Effector memory CD8-positive, alpha-beta T cell (primary cell): ENCODE measurements at regions not wholly inside any gene's neighbourhood (a gene's known extent, or its start where the extent isn't known, plus 50 kb on each side); places are given as distances from the start of the nearest gene placed in this dataset.

ENCODE experiments used
- ATAC-seq: fragments of 150-1000 bp; cut with Tn5 transposase; replicated peaks from 2 replicates; pipeline ENCODE4 v1.10.0; 2021; ENCODE audit warnings: mild to moderate bottlenecking, moderate library complexity
- DNase-seq, 3 experiments: peaks; one replicate each; pipeline ENCODE4 v3.0.0; 2021
- H3K27ac Mint-ChIP-seq, 2 donors: one replicate each; pipeline ENCODE4 v1.8.0; 2022; ENCODE audit warnings: mild to moderate bottlenecking in 2 of 2, mixed read lengths in 2 of 2, moderate library complexity in 2 of 2
- H3K27me3 Mint-ChIP-seq, 2 donors: one replicate each; pipeline ENCODE4 v1.8.0; 2022; ENCODE audit warnings: mixed read lengths in 2 of 2
- H3K36me3 Mint-ChIP-seq: one replicate; pipeline ENCODE4 v1.8.0; 2022; ENCODE audit warnings: mild to moderate bottlenecking, moderate library complexity, mixed read lengths; ENCODE audit not compliant: insufficient read depth
- H3K4me1 Mint-ChIP-seq, 2 donors: one replicate each; pipeline ENCODE4 v1.8.0; 2022; ENCODE audit warnings: low read depth in 2 of 2, mixed read lengths in 2 of 2
- H3K4me3 Mint-ChIP-seq, 2 donors: one replicate each; pipeline ENCODE4 v1.8.0; 2022; ENCODE audit warnings: mild to moderate bottlenecking in 2 of 2, mixed read lengths in 2 of 2, moderate library complexity in 2 of 2
- H3K9me3 Mint-ChIP-seq, 2 donors: one replicate each; pipeline ENCODE4 v1.8.0; 2022; ENCODE audit warnings: mixed read lengths in 2 of 2

DNA sequence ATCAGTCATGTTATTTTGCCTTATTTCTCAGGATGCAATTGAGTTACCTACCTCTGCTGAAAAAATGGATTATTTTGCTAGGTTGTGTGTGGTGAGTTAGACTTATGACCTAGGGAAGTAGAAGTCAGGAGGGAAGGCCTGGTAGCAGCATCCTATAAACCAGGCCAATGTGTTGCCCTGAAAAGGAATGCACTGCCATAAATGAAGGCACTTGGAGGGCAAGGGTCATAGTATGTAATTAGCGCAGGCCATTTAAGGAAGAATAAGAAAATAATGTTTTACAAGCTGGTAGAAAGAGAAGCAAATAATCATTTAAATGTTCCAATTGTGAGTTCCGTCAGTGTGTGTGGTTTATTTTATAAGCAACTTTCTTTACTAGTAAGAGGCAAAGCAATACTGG is 698.8 kb downstream of the KCNJ2 start:
- H3K4me3 Mint-ChIP-seq = no peak overlapping the region
- ATAC-seq (no peak), DNase-seq (no peak)
- H3K27me3 Mint-ChIP-seq = no peaks in the 10 kb centered on the region
- no peak overlapping the region for H3K27ac Mint-ChIP-seq
- peaks cover 0 to 6% of the 10 kb centered on the region in 2 donors for H3K9me3 Mint-ChIP-seq
- H3K36me3 Mint-ChIP-seq = no peaks in the 10 kb centered on the region
- no peaks in the 10 kb centered on the region for H3K4me1 Mint-ChIP-seq

DNA sequence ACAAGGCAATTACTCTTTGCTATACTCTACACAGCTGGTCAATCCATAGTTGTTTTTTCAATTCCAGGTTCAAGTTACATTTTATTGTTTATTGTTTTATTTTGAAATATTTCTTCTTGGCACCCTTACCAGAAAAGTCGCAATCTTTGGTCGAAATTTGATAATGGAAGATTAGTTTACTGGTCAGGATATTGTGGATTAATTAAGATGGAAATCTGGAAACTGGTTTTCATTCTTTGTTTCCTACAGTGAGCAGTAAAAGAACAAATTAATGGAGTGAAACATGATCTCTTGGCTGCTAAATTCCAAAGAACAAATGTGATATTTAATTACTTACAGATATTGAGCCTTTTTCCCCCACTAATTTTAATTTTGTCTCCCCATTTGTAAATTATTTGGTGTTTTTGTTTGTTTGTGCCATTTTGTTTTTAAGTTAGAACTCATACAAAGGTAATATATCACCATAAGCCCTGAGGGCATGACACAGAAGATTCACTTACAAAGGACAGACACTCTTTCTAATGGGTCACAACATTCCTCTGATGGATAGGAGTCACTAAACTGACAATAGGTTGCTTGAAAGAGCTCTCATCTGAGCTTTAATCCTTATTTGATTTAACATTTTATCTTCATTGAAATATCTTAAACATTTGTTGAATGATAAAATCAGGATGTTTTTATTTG is 700.2 kb downstream of the KCNJ2 start:
- no peak for DNase-seq
- Mint-ChIP-seq H3K36me3 (no peaks in the 10 kb centered on the region), H3K9me3 (peaks cover 0 to 6% of the 10 kb centered on the region in 2 donors), H3K27me3 (no peaks in the 10 kb centered on the region), H3K4me1 (no peaks in the 10 kb centered on the region), H3K4me3 (no peak overlapping the region), H3K27ac (no peak overlapping the region)
- no peak for ATAC-seq

DNA sequence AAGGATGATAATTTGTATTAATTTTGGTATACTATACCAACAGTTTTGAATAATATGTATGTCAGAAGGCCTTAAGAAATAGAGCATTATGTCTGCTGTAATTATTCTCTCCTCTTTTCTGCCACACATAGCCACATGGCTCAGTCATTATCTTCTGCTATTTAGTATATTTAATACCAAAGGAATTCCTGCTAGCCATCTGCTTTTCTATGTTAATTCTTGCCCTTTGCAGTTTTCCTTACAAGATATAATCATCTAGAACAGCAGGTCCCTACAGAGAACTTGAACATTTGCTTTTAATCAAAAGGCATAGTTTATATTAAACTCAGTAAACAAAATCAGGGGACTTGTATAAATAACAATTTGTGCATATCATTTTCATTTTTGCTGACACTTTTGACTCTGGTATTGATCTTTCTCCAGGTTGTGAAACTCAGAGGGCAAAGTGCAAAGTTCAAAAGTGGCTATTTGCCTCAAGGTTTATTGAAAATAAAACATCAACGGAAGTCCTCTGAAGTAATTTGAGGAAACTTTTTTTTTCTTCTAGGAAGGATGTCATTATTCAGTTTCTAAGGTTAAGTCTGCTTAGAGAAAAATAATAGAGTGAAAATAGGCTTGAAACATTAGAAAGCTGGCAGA is 702.0 kb downstream of the KCNJ2 start:
- Mint-ChIP-seq H3K36me3 (no peaks in the 10 kb centered on the region), H3K4me1 (no peaks in the 10 kb centered on the region), H3K27me3 (no peaks in the 10 kb centered on the region), H3K9me3 (peaks cover 0 to 4% of the 10 kb centered on the region in 2 donors), H3K4me3 (no peak overlapping the region), H3K27ac (no peak overlapping the region)
- ATAC-seq (no peak), DNase-seq (no peak)

DNA sequence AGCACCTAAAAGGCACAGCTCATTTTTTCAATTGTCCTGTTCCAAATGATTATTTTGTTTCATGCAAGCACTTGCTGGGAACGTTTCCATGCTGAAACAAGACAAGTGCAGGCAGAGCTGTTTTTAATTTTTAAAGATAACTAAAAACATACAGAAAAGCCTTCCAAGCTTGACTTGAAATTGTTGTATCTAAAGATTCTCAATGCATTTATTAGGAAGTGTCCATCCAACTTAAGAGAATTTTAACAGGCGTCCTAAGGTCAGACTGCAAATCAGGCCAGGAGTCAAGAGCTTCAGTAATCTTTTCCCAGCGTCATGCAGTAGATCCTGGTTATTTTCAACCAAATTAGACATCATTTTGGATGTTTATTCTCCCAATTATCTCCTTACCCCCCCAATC is 702.8 kb downstream of the KCNJ2 start:
- Mint-ChIP-seq H3K4me3 (no peak overlapping the region), H3K27me3 (no peaks in the 10 kb centered on the region), H3K9me3 (peaks cover 0 to 7% of the 10 kb centered on the region in 2 donors), H3K4me1 (no peaks in the 10 kb centered on the region), H3K36me3 (no peaks in the 10 kb centered on the region), H3K27ac (no peak overlapping the region)
- DNase-seq = no peak
- ATAC-seq = no peak

DNA sequence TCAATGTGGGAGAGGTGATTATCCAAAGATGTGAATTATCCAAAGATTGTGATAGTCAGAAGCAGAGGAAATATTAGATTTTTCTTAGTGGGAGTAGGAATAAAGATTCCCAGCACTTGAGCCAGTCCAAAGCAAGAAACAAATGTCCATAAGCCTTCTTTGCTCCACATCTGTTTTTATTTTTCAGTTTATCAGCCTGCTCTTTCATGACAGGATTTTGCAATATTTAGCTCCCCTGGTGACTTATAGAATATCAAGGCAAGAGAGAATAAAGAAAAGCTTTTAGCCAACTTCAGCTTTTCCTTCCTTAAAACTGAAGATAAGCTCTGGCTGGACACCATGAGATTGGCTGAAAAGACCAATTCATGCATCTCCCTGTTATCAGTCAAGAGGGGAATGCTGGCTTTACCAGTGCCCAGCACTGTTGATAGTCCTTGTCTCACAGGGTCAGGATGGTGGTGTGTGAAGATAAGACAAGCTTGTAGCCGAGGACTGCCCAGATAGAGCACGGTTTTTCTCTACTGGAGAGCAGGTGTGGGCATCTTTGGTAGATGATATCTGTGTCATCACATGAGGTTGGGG is 706.5 kb downstream of the KCNJ2 start:
- Mint-ChIP-seq H3K36me3 (peaks cover 3% of the 10 kb centered on the region), H3K4me3 (no peak overlapping the region), H3K4me1 (no peaks in the 10 kb centered on the region), H3K9me3 (peaks cover 0 to 7% of the 10 kb centered on the region in 2 donors), H3K27me3 (no peaks in the 10 kb centered on the region), H3K27ac (no peak overlapping the region)
- no peak for ATAC-seq
- no peak for DNase-seq

DNA sequence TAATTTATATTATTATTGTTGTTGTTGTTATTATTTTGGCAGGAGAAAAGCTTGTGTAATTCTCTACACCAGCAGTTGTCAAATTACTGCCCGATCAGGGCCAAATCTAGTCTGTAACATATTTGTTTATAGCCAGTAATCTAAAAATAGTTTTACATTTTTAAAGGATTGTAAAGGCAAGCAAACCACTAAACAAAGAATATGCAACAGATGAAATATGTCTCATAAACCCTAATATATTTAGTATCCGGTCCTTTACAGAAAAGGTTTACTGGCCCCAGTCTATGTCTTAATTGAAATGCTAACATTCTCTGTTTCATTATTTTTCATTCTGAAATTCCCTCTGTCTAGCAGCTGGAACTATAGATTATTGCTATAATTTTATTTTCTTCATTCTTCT is 709.5 kb downstream of the KCNJ2 start:
- Mint-ChIP-seq H3K27me3 (no peaks in the 10 kb centered on the region), H3K36me3 (peaks cover 3% of the 10 kb centered on the region), H3K4me1 (no peaks in the 10 kb centered on the region), H3K27ac (no peak overlapping the region), H3K4me3 (no peak overlapping the region), H3K9me3 (peaks cover 0 to 8% of the 10 kb centered on the region in 2 donors)
- no peak for DNase-seq
- no peak for ATAC-seq

DNA sequence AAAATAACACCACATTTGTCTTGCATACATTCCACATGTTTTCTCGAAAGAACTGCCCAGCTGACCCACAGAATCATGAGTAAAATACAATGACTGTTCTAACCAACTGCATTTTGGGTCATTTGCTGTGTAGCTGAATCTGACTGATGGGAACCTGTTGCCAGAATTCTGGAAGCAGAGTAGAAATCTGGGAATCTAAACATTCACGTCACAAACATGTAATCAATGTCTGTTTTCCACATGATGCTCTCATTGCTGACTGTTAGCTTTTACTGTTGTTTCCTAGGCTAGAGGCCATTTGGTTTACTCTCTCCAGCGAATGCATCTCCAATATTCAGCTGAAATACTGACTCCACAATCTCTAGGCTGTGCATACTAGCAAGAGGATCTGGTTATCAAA is 710.1 kb downstream of the KCNJ2 start:
- H3K36me3 Mint-ChIP-seq = peaks cover 3% of the 10 kb centered on the region
- no peaks in the 10 kb centered on the region for H3K4me1 Mint-ChIP-seq
- H3K27ac Mint-ChIP-seq = no peak overlapping the region
- no peak for ATAC-seq
- no peaks in the 10 kb centered on the region for H3K27me3 Mint-ChIP-seq
- no peak for DNase-seq
- peaks cover 0 to 8% of the 10 kb centered on the region in 2 donors for H3K9me3 Mint-ChIP-seq
- H3K4me3 Mint-ChIP-seq = no peak overlapping the region

DNA sequence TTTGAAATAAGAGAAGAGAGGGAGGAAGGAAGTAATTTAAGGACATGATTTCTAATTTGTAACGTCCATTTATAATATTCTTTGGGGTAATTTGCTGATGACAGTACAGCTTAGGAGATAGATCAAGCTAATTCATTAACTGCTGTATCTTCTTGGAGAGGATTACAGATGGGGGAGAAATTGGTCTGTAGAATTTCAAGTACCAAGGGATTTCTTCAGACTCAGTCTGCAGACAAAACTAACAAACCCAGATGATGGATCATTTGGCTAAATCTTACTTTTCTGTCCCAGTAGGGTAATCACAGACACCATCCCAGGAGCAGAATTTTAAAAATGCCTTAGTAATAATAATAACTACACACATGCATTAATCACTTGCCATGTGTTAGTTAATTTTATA is 711.8 kb downstream of the KCNJ2 start:
- H3K27ac Mint-ChIP-seq = no peak overlapping the region
- H3K4me1 Mint-ChIP-seq = no peaks in the 10 kb centered on the region
- ATAC-seq = no peak
- H3K4me3 Mint-ChIP-seq = no peak overlapping the region
- H3K9me3 Mint-ChIP-seq = peaks cover 0 to 8% of the 10 kb centered on the region in 2 donors
- DNase-seq = no peak
- H3K27me3 Mint-ChIP-seq = no peaks in the 10 kb centered on the region
- H3K36me3 Mint-ChIP-seq = peaks cover 3% of the 10 kb centered on the region

DNA sequence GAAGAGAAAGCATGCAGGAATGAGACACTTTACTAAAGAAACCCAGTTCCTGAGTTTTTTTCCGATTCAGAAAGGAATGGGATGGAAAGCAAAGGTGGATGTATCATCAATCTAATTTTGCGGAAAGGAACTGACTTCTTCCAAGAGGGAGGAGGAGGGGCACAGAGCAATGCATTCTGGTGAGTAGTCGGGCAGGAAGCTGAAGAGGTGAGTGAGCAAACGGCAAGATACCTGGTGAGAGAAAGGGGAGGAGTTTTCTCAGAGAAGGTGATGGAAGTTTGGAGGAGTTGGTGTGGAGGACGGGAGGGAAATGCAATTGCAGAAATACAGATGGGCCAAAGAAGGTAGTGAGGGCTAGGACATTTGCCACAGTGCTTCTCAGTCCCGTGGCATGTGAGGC is 713.2 kb downstream of the KCNJ2 start:
- no peak for DNase-seq
- H3K9me3 Mint-ChIP-seq = peaks cover 0 to 7% of the 10 kb centered on the region in 2 donors
- H3K27me3 Mint-ChIP-seq = no peaks in the 10 kb centered on the region
- H3K27ac Mint-ChIP-seq = no peak overlapping the region
- H3K36me3 Mint-ChIP-seq = peaks cover 3% of the 10 kb centered on the region
- no peaks in the 10 kb centered on the region for H3K4me1 Mint-ChIP-seq
- ATAC-seq = no peak
- no peak overlapping the region for H3K4me3 Mint-ChIP-seq

DNA sequence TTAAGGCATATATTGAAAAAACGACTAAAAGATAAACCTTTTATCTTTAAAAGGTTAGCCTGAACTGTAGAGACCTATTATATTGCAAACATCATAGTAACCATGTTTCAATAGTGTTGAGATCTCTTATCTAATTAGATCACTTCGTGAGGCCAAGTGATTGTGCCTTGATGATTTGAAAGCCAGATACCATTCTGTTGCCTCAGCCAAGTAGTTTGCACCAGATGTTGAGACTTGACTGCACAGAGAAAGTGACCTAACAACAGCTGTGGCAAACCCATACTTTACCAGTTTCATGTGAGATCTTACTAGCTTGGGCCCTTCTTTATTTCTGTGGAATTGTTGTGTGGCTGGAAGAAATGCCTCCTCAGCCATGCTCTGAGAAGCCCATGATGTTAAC is 717.3 kb downstream of the KCNJ2 start:
- DNase-seq (no peak), ATAC-seq (no peak)
- H3K4me3 Mint-ChIP-seq = no peak overlapping the region
- H3K27ac Mint-ChIP-seq = no peak overlapping the region
- no peaks in the 10 kb centered on the region for H3K36me3 Mint-ChIP-seq
- no peaks in the 10 kb centered on the region for H3K4me1 Mint-ChIP-seq
- H3K9me3 Mint-ChIP-seq = peaks cover 0 to 4% of the 10 kb centered on the region in 2 donors
- H3K27me3 Mint-ChIP-seq = no peaks in the 10 kb centered on the region

DNA sequence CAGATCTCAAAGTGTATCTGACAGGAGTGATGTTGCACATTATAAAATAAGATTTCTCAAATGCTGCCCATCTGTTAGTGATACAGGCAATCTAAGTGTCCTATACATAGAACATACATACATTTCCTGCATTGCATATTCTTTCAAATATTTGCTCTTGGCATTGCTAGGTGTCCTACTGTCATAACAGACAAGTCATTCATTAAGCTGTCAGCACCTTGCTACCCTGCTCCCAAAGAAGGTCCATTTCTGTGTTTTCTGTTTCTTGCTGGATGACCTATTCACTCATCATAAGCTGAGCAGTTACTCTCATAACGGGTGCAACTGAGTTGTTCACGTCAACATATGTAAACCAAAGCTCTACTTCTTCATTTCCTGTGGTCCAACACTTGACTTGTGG is 719.0 kb downstream of the KCNJ2 start:
- Mint-ChIP-seq H3K27ac (no peak overlapping the region), H3K4me3 (no peak overlapping the region), H3K36me3 (no peaks in the 10 kb centered on the region), H3K4me1 (no peaks in the 10 kb centered on the region), H3K9me3 (peaks cover 0 to 3% of the 10 kb centered on the region in 2 donors), H3K27me3 (no peaks in the 10 kb centered on the region)
- ATAC-seq (no peak), DNase-seq (no peak)

DNA sequence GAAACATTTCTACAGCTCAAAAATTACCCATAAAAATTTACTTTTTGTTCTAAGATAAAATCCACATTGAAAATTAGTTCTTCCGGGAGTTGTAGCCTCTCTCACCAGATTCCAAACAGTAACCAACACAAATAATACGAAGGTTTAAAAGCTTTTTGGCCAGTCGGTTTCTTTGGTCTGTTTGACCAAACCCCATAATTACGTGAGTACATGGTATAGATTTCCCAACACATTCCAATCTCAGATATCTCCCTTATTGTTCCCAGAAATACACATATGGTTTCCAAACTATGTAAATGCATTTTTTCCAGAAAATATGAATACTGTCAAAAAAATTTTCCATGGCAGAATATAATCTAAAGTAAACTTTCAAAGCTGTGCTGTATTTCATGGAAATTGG is 722.0 kb downstream of the KCNJ2 start:
- H3K4me3 Mint-ChIP-seq = no peak overlapping the region
- H3K27me3 Mint-ChIP-seq = no peaks in the 10 kb centered on the region
- H3K4me1 Mint-ChIP-seq = no peaks in the 10 kb centered on the region
- H3K27ac Mint-ChIP-seq = no peak overlapping the region
- H3K9me3 Mint-ChIP-seq = peaks cover 0 to 6% of the 10 kb centered on the region in 2 donors
- ATAC-seq = no peak
- H3K36me3 Mint-ChIP-seq = no peaks in the 10 kb centered on the region
- no peak for DNase-seq

DNA sequence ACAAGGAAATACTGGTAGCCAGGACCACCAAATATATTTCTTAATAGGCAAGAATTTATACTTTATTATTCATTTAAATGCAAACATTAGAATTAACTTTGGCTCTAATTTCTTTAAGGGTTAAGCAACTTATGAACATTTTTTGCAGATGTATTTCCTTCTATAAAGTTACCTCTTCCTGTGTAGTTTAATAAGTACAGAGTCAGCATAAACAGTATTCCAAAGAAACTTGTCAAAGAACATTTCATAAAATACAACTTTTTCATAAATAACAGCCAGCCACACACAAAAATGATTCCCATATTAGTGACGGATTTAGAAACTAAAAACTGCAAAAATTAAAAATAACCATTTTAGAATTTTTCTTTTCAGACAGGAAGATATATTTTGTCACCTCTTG is 723.2 kb downstream of the KCNJ2 start:
- ATAC-seq (no peak), DNase-seq (no peak)
- Mint-ChIP-seq H3K4me3 (no peak overlapping the region), H3K27me3 (no peaks in the 10 kb centered on the region), H3K27ac (no peak overlapping the region), H3K36me3 (no peaks in the 10 kb centered on the region), H3K9me3 (peaks cover 0 to 4% of the 10 kb centered on the region in 2 donors), H3K4me1 (no peaks in the 10 kb centered on the region)

DNA sequence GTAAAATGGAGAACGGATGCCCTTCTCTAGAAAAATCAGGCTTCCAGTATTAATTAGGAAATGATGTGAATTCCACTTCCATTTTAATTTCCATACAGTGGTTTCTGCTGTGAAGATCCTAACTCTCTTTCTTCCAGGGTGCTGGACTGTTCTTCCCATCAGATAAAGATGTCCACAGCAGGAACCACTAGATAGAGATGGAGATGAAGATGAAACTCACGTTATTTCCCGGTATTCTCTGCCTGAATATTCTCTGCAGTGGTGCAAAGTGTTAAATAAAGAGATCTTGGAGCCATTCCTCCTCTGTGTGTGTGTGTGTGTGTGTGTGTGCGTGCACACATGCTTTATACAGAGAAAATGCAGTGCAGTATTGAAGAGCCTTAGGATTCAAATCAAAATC is 727.5 kb downstream of the KCNJ2 start:
- Mint-ChIP-seq H3K36me3 (no peaks in the 10 kb centered on the region), H3K27me3 (no peaks in the 10 kb centered on the region), H3K4me3 (no peak overlapping the region), H3K4me1 (no peaks in the 10 kb centered on the region), H3K27ac (no peak overlapping the region), H3K9me3 (peaks cover 6 to 7% of the 10 kb centered on the region in 2 donors)
- DNase-seq (no peak), ATAC-seq (no peak)
